AG04450 (cell line): ENCODE measurements at regions not wholly inside any gene's neighbourhood (a gene's known extent, or its start where the extent isn't known, plus 50 kb on each side); places are given as distances from the start of the nearest gene placed in this dataset.

ENCODE experiments used
- CTCF ChIA-PET: fragments of 300-600, 350-600 bp; formaldehyde crosslinking; extraction: SDS; loops from one replicate; lab custom pipeline; 2022; ENCODE audit warnings: antibody characterized with exemption, inconsistent platforms; lab: Charles Lee
- POLR2A ChIA-PET: fragments of 350-600 bp; formaldehyde crosslinking; extraction: SDS; loops from one replicate; lab custom pipeline; 2021; ENCODE audit warnings: antibody characterized with exemption, inconsistent platforms; lab: Yijun Ruan, JAX
- DNase-seq: peaks from one replicate; pipeline ENCODE4 v3.0.0-alpha.2; 2011; ENCODE audit warnings: low read depth, low spot score
- H3K27ac ChIP-seq: one replicate; pipeline ENCODE4 v1.5.1; 2012; ENCODE audit warnings: low read depth, low read length, control low read depth
- H3K27me3 ChIP-seq: one replicate; pipeline ENCODE4 v1.6.0; 2012; ENCODE audit warnings: low read length; ENCODE audit not compliant: control insufficient read depth, insufficient read depth
- H3K4me3 ChIP-seq: 2 replicates; pipeline ENCODE4 v1.5.1; 2011; ENCODE audit warnings: mild to moderate bottlenecking, low read depth, low read length, control low read depth
- H3K9me3 ChIP-seq: 2 replicates; pipeline ENCODE4 v1.5.1; 2012; ENCODE audit warnings: low read length; ENCODE audit not compliant: control insufficient read depth, insufficient read depth
- CTCF ChIP-seq: IDR thresholded peaks from 2 replicates; pipeline ENCODE4 v1.5.1; 2011; ENCODE audit warnings: low read depth, low read length, control low read depth, inconsistent platforms

DNA sequence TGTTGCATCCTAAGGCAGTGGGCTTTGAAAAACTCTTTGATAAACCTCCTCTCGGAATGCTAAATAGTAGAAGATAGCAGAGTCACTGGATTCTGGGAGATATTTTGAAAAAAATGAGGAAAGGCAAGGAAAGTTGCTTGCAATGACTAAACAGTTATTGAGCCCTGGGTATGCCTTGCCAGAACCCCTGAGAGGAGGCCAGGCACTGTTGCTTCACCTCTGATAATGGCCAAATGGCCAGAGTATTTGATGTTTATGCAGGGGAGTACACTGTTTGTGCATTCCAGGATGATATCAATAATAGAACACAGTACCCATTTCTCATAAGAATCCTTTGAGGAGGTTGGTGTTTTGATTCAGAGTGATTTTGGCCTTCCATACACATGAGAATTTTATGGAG, 935.1 kb upstream of the WWC1 start:
- DNase-seq, result no peak
- Histone ChIP-seq H3K27me3 (no peaks in the 10 kb centered on the region), H3K4me3 (no peak overlapping the region), H3K9me3 (no peaks in the 10 kb centered on the region), H3K27ac (no peak overlapping the region)
- ChIA-PET CTCF (no interaction called here), POLR2A (no interaction called here)
- TF ChIP-seq CTCF, result no peak

- POLR2A ChIA-PET, result no interaction called here
- H3K27me3 ChIP-seq, result no peaks in the 10 kb centered on the region
- no peak for DNase-seq
- no peak for TF ChIP-seq CTCF
- H3K27ac ChIP-seq, result no peak overlapping the region
- no peak overlapping the region for H3K4me3 ChIP-seq
- CTCF ChIA-PET, result no interaction called here
- H3K9me3 ChIP-seq, result no peaks in the 10 kb centered on the region
Observed at GRCh38 chr5:167358868-167359492, 932.5 kb upstream of the WWC1 start.

GRCh38 chr5:167361795-167362194, 929.6 kb upstream of the WWC1 start:
- TF ChIP-seq CTCF, result no peak
- ChIA-PET POLR2A (no interaction called here), CTCF (no interaction called here)
- H3K27ac ChIP-seq, result no peak overlapping the region
- DNase-seq, result no peak
- no peaks in the 10 kb centered on the region for H3K27me3 ChIP-seq
- H3K4me3 ChIP-seq, result no peak overlapping the region
- H3K9me3 ChIP-seq, result no peaks in the 10 kb centered on the region

DNA sequence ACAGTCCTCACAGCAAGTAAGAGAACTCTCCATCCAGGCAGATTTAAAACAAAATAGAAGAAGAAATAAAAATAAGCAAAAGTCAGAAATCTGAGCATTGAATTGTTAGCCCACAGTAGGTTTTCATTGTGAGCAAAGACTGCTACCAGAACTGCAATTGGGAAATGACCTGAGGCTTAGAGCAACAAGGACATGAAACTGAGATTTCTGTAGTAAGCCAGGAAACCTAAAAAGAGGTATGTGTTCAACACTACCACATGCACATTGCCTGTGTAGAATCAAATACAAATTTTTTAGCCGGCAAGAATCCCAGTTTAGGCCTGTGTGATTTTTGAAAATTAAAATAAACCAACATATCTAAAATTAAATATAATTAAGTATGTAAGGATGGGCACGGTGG, 928.4 kb upstream of the WWC1 start:
- ChIA-PET CTCF (interaction anchor here (0.6 kb wide), 1 partner anchor 264 kb away, joined by 3 read pairs; no protein-coding TSS in a partner anchor), POLR2A (no interaction called here)
- TF ChIP-seq CTCF, result no peak
- H3K27ac ChIP-seq, result no peak overlapping the region
- DNase-seq, result no peak
- H3K9me3 ChIP-seq, result no peaks in the 10 kb centered on the region
- H3K4me3 ChIP-seq, result no peak overlapping the region
- H3K27me3 ChIP-seq, result no peaks in the 10 kb centered on the region

DNA sequence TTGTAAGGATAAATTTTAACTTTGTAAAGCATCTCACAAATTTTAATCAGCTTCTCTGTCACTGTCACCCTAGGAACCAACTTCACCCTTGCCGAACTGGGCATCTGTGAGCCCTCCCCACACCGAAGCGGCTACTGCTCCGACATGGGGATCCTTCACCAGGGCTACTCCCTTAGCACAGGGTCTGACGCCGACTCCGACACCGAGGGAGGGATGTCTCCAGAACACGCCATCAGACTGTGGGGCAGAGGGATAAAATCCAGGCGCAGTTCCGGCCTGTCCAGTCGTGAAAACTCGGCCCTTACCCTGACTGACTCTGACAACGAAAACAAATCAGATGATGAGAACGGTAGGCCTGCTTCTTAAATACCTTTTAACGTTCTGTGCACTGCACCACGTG, 916.3 kb upstream of the WWC1 start:
- no peaks in the 10 kb centered on the region for H3K9me3 ChIP-seq
- H3K27ac ChIP-seq, result no peak overlapping the region
- TF ChIP-seq CTCF, result no peak
- CTCF ChIA-PET, result no interaction called here
- H3K27me3 ChIP-seq, result no peaks in the 10 kb centered on the region
- no peak for DNase-seq
- POLR2A ChIA-PET, result no interaction called here
- no peak overlapping the region for H3K4me3 ChIP-seq
